NCI-H1436 treated with DMSO at 0.1 percent for 48 hours (cell line): ENCODE measurements at regions not wholly inside any gene's neighbourhood (a gene's known extent, or its start where the extent isn't known, plus 50 kb on each side); places are given as distances from the start of the nearest gene placed in this dataset.
"Not testable (repeated sequence)": the region's sequence is repeated elsewhere in the genome, so short reads cannot be mapped to it uniquely, and the experiment has no call there.

Experiments
- DNase-seq: peaks from one replicate; lab custom pipeline; 2025; lab: John Stamatoyannopoulos, UW

- DNase-seq, result peak; percentile 68
Measured at GRCh38 chr5:164119806-164120447, 614.5 kb downstream of the MAT2B start.

DNA sequence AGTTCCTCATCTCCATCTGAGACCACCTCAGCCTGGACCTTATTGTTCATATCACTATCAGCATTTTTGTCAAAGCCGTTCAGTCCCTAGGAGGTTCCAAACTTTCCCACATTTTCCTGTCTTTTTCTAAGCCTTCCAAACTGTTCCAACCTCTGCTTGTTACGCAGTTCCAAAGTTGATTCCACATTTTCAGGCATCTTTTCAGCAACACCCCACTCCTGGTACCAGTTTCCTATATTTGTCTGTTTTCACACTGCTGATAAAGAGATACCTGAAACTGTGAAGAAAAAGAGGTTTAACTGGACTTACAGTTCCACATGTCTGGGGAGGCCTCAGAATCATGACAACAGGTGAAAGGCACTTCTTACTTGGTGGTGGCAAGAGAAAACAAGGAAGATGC, 622.1 kb downstream of the MAT2B start:
- DNase-seq, result no peak

DNA sequence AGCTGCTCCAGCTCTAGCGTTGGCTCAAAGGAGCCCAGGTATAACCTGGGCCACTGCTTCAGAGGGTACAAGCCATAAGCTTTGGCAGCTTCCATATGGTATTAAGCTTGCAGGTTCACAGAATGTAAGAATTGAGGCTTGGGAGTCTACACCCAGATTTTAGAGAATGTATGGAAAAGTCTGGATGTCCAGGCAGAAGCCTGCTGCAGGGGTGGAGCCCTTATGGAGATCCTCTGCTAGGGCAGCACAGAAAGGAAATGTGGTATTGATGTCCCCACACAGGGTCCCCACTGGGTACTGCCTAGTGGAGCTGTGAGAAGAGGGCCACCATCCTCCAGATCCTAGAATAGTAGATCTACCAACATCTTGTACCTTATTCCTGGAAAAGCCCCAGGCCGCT, 626.9 kb downstream of the MAT2B start:
- DNase-seq, result no peak

DNA sequence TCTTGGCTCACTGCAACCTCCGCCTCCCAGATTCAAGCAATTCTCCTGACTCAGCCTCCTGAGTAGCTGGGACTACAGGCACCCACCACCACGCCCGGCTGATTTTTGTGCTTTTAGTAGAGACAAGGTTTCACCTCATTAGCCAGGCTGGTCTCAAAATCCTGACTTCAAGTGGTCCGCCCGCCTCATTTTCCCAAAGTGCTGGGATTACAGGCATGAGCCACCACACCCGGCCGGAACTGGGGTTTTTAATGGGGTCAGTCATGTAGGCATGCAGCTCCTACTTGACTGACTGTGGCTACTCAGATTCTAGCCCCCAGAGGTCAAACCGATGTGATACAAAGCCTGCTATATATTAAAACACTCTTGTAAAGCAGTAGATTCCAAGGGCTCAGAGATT, 631.7 kb downstream of the MAT2B start:
- no peak for DNase-seq

GRCh38 chr5:164139423-164139822, 634.0 kb downstream of the MAT2B start:
- no peak for DNase-seq

DNA sequence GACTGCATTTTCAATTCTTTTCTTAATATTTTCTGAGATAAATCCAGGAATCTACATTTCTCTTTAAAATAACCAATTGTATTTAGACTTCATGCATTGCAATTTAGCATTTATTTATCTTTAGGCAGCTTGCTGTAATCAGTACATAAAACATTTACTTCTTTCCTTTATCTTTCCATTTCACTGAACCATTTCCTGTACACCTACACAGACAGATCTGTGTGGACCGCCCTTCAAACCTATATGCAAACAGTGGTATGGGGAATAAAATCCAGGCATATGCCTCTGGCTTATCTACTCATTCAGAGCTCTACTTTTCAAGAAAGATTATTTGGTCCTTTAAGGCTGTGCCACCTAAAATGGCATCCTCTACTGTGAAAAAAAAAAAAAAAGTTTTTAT, 640.0 kb downstream of the MAT2B start:
- no peak for DNase-seq

DNA sequence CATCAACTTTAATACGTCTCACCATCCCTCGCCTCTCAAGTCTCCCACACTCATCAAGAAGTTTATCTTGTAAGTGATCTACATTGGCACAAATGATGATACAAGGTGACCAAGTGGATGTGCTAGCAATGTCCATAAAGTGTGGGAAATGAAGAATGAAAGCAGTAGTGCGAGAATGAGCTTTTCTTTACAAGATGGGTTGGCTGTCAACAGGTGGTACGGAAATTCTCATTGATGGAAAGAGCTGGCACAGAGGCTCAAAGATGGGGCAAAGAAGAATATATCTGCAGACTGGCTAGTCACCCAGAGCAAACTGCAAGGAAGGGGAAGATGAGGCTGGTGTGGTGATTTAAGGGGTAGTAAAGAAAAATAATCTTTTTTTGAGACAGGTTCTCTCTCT, 640.8 kb downstream of the MAT2B start:
- no peak for DNase-seq

GRCh38 chr5:164148292-164148691, 642.9 kb downstream of the MAT2B start:
- no peak for DNase-seq

DNA sequence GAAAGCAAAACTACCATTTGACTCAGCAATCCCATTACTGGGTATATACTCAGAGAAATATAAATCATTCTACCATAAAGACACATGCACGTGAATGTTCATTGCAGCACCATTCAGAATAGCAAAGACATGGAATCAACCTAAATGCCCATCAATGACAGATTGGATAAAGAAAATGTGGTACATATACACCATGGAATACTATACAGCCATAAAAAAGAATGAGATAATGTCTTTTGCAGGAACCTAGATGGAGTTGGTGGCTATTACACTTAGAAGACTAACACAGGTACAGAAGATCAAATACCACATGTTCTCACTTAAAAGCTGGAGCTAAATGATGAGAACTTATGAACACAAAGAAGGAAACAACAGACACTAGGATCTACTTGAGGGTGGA, 647.1 kb downstream of the MAT2B start:
- not testable (repeated sequence) for DNase-seq

DNA sequence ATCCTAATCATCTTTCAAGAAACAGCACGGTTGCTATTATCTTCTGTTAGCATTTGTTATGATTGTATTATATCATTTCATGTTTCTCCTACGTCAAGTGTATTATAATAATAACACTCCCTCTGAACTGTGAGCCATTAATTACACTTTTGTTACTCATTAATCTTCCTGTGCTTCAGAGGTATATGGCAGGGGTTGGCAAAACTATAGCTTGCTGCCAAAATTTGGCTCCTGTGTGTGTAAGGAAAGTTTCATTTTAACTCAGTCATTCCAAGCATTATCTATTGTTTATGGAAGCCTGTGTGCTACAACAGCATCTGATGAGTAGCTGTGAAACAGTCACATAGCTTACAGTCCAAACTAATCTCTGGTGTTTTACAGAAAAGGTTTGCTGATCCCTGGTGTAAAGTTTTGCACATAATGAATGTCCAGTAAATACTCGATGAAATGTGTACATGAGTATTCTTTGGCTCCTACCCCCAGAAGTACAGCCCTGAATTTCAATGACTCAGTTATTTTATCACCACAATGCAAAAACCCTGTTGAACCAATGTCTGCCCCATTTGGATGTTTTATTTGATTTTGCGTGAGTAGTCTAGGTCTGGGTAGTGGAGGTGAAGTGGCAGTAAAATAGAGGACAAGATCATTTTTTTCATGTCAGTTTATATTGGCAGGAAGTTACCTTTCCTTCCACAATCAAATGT, 648.2 kb downstream of the MAT2B start:
- no peak for DNase-seq

- no peak for DNase-seq
Measured at GRCh38 chr5:164170814-164171213, 665.4 kb downstream of the MAT2B start.

- DNase-seq, result no peak
Measured at GRCh38 chr5:164175083-164175482, 669.7 kb downstream of the MAT2B start.

DNA sequence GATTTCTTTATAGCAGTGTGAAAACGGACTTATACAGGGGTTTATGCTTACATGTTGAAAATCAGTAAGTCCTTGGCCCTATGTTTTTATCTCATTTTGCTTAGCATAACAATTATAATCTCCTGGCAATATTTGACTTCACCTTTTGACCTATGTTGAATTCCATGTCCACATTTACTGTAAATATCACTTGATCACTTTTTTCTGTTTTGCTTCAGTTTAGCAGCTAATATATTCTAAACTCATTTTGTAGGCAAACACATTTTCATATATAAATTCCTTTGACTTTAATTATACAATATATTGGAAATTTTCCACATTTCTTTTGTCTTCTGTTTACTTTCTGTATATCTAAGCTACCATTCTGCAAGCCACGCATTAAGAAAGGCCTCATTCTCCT, 674.0 kb downstream of the MAT2B start:
- DNase-seq, result no peak

- no peak for DNase-seq
Measured at GRCh38 chr5:164181604-164182003, 676.2 kb downstream of the MAT2B start.

- no peak for DNase-seq
Measured at GRCh38 chr5:164184158-164184557, 678.7 kb downstream of the MAT2B start.

DNA sequence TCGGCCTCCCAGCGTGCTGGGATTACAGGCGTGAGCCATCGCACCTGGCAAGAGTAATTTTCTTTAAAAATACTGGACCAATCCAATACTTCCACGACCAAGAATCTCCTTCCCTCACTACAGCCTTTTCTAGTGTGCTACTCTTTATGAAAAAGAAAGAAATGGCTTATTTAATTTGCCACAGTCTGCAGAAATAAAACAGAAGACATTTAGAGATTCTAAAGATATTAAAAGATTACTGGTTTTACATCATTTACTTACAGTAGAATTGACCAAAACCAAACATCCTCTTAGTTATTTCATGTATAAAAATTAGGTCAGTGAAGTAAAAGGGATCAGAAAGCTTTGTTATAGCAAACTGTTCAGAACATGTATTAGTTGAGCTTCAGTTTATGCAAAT, 679.6 kb downstream of the MAT2B start:
- no peak for DNase-seq

DNA sequence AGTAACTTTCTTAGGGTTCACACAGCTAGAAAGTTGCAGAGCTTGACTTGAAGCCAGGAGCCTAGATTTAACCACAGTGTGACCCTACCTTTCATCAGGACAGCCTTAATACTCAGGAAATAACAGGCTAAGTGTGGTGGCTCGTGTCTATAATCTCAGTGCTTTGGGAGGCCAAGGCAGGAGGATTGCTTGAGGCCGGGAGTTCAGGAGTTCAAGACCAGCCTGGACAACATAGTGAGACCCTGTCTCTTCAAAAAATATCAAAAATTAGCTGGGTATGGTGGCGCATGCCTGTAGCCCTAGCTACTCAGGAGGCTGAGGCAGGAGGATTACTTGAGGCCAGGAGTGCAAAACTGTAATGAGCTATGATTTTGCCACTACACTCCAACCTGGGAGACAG, 681.1 kb downstream of the MAT2B start:
- no peak for DNase-seq

DNA sequence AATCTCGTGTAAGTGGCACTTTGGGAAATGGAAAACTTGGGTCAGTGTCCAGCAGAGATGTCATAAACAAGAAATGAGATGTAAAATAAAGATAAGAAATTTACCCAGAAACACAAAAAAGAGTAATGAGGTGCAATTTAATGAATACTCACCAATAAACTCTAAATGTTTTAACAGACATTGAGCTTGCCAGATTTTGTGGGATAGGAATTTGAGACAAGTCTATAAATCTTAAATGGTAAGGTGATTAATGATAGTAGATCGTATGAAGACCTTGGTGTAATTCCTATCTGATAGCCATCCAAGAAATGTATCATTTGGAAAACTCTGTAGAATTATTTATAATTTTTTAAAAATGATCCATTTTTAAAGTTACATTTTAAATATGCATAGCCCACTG, 682.4 kb downstream of the MAT2B start:
- DNase-seq, result no peak

- no peak for DNase-seq
Measured at GRCh38 chr5:164188733-164189148, 683.3 kb downstream of the MAT2B start.

- DNase-seq, result no peak
Measured at GRCh38 chr5:164191240-164191639, 685.8 kb downstream of the MAT2B start.

DNA sequence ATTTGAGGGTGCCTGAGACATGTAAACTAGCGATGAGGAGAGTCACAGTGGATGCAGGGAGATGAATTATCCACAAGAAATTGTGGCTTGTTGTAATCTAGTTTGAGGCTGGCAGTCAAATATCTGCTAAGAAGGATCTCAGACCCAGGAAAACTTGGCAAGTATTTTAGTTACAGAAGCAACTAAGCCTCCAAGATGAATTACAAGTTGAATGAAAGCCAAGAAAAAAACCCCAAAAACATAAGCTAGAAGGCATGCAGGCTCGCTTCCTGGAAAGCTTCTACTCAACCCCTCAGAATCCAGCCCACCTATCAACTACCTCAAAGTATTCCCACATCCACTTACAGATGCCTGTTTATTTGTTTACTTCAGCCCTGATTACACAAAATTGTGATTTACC, 696.9 kb downstream of the MAT2B start:
- no peak for DNase-seq

GRCh38 chr5:164203581-164204225, 698.3 kb downstream of the MAT2B start:
- no peak for DNase-seq

GRCh38 chr5:164204338-164204946, 699.0 kb downstream of the MAT2B start:
- DNase-seq, result no peak
